HG03175 (cell line): ENCODE measurements at regions not wholly inside any gene's neighbourhood (a gene's known extent, or its start where the extent isn't known, plus 50 kb on each side); places are given as distances from the start of the nearest gene placed in this dataset.
"Not testable (repeated sequence)": the region's sequence is repeated elsewhere in the genome, so short reads cannot be mapped to it uniquely, and the experiment has no call there.

Experiments
- ATAC-seq: cut with Tn5 transposase; IDR thresholded peaks from one replicate; pipeline ENCODE4 v1.9.1; 2021; ENCODE audit warnings: mild to moderate bottlenecking, moderate library complexity; ENCODE audit not compliant: unreplicated experiment

DNA sequence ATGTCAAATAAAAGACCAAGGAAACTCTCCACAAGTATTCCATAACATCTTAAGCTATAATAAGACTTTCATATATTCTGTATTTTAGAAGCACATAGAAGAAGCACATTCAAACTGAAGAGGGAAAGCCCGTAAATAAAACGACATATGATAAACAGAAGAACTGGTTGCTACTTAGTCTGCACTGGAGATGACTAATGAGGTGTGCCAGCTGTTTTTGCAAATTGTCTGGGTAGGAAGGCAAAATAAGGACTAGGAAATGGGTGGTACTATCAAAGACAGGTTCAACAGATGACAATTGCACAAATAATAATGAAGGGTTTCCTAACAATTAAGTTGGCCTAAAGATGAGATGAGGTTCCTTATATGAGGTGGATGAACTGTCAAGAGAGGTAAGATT lies 593.2 kb upstream of the CCDC179 start:
- ATAC-seq = no peak

DNA sequence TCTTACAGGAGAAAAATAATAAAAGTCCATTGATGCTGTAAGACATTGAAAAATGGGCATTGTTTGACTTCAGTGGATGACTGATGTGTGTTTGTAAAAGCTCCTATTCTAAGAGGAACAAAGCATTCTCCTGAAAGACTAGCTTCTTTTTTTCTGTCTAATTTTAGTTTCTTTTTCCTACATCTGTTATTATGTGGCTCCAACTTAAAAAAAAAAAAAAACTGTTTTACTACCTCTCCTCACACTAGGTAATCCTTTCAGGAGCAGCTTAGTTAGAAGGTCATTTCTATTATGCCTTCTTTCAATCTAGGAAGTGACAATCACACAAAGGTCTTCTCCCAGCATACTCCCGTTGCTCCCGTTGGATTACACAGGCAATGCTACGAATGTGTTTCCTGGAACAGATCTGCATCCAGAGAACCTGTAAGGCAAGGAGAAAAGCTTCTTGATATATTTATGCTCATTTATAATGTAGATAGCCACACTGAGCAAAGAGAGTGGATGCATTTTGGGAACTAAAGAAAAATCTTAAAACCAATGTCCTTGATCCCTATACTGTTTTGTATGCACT lies 595.1 kb upstream of the CCDC179 start:
- no peak for ATAC-seq

DNA sequence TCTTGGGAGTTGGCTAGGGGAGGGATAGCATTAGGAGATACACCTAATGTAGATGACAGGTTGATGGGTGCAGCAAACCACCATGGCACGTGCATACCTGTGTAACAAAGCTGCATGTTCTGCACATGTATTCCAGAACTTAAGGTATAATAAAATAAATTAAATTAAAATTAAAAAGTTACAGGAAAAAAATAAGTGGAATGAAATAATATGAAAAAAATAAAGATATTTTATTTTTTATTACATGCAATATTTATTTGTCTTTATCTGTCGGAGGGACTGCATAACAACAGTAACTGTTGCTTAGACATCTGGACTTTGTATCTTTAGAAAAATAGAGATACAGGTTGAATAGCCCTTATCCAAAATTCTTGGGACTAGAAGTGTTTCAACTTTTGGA lies 597.4 kb upstream of the CCDC179 start:
- ATAC-seq = no peak

DNA sequence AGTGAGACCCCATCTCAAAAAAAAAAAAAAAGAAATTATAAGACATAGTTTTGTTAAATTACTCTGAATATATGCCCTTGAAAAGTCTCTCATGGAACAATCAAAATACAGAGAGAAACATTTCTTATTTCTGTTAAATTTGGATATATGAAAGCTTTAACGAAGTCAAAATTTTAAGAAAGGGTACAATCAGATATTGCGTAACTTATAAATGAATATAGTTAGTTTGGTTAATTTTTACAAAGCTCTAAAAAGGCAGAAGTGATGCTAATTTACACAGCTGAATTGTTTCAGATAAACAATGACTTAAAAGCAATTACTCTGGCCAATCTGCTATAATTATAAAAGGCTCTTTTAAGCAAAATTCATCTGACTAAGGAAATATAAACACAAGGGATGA lies 611.6 kb upstream of the CCDC179 start:
- ATAC-seq = no peak

DNA sequence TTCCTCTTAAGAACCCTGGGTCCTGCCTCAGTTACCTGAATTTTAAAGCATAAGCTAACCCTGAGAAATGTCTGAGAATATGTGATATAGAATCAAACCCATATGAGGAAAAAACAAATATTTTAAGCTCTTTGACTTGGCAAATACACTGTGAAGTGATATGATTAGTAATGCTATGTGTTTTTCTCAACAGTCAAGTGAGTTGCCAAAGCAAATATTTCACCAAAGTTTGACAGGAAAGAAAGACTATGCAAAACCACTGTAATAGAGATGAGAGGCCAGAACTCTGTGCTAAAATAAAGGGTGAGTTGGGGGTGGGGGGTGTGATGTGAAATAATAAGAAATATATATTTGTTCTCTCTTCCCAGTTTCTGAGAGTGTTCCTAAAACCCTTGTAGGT lies 613.5 kb upstream of the CCDC179 start:
- no peak for ATAC-seq

DNA sequence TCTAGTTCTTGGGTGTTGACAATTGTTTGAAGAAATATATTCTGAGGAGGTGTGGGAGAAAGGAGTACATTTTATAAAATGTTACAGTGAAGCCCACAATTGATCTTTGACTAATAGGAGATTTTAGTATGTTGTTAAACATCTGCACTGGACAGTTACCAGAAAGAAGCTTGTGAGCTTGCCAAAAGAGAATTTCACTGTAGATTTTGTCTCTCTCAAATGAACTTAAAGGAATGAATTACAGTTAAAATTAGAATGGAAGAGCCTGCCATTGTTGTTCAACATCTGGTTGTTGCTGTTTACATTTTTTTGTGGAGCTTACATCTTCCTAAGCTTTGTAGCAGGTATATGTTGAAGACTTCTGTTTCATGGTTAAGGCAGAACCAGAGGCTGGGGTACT lies 620.5 kb upstream of the CCDC179 start:
- ATAC-seq = no peak

DNA sequence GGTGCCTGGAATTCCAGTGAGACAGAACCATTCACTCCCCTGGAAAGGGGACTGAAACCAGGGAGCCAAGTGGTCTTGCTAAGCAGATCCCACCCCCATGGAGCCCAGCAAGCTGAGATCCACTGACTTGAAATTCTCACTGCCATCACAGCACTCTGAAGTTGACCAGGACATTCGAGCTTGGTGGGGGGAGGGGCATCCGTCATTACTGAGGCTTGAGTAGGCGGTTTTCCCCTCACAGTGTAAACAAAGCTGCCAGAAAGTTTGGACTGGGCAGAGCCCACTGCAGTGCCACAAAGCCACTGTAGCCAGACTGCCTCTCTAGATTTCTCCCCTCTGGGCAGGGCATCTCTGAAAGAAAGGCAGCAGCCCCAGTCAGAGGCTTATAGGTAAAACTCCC lies 623.9 kb upstream of the CCDC179 start:
- not testable (repeated sequence) for ATAC-seq

DNA sequence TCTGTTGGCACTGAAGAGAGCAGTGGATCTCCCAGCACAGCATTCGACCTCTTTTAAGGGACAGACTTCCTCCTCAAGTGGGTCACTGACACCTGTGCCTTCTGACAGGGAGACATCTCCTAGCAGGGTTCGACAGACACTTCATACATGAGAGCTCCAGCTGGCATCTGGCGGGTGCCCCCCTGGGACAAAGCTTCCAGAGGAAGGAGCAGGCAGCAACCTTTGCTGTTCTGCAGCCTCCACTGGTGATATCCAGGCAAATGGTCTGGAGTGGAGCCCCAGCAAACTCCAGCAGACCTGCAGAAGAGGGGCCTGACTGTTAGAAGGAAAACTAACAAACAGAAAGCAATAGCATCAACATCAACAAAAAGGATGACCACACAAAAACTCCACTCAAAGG lies 624.3 kb upstream of the CCDC179 start:
- ATAC-seq = not testable (repeated sequence)

DNA sequence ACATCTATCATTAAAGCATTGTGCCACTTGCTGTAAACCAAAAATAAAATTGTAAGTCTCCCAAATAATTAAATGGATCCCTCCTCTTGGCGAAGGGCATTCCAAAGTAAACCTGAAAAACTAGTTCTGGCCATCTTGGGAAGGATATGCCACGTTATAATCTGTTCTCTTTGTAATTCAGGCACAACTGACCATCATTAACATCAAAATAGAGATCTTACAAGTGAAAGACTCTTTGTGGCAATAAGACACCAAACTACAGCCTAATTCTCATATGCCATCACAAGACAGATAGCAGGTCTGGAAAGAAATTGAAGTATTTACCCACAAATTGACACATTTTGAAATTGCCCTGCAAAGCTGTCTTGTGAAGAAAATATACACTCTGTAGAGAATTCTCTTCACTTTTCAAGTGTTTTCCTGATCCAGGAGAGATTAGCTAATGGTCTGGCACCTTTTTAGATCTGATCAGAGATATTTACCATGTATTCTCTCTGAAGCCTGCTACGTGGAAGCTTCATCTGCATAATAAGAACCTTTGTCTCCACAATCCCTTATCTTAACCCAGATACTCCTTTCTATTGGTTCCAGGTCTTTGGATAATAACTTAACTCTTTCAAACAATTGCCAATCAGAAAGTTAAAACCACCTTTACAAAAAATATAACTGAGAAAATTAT lies 630.4 kb upstream of the CCDC179 start:
- ATAC-seq = no peak

DNA sequence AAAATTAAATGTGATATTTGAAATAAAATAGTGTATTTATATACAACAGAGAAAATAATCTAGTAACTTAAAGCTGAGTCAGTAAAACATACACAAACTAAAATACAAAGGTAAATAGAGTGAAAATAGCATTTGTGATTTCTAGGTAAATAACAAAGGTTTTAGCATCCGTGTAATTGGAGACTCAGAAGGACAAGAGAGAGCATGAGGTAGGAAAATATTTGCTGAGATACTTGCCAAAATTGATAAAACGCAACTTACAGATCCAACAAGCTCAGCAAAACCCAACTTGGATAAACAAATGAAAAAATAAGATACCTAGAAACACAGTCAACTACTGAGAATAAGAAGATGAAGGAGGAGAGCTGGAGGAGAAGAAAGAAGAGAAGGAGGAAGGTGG lies 634.7 kb upstream of the CCDC179 start:
- no peak for ATAC-seq

DNA sequence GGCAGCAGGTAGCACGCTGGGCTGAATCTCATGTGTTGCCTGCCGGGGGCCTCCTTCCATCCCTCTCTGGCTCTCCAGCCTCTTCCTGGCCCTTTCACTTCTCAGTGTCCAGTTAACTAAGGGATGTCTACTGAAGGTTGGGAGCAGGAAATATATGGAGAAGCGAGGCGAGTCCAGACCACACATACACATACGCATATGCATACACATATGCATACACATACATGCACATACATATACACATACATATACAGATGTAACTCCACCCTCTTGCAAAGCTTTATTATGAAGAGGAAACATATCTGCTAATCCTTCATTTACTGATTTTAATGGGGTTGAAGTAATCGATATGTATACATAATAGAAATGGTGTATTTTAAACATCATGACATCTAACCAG lies 636.1 kb upstream of the CCDC179 start:
- ATAC-seq = no peak

DNA sequence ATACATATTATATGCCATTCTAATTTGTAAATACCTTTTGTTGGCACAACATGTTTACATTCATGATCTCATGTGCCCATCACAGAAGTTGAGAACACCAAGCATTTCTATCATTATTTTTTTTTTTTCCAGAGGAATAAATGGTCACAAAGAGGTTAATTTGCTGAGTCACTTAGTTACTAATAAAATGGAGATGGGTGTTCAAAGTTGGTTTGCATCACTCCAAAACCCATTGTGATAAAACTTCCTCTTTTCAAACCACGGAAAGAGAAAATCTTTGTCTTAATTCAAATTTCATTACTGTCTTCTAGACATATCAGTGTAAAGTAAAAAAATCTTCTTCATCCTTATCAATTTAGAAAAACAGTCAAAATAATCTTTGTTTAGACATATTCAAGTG lies 636.8 kb upstream of the CCDC179 start:
- no peak for ATAC-seq

DNA sequence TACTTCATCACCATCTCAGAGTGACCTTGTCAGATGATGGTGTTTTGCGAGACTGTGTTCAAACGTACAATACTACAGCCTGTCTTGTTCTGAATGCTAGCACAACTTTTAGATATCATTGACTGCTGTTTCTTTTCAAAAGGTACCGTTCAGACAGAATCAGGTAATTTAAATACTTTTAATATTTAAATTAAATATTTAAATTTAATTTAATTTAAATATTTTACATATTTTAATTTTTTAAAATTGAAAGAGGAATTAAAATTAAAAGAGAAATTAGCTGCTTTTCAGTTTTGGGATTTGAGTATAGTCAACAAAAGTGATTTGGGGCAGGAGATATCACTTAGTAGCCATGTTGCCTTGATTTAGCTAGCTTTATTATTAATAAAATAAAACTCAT lies 642.1 kb upstream of the CCDC179 start:
- ATAC-seq = no peak

DNA sequence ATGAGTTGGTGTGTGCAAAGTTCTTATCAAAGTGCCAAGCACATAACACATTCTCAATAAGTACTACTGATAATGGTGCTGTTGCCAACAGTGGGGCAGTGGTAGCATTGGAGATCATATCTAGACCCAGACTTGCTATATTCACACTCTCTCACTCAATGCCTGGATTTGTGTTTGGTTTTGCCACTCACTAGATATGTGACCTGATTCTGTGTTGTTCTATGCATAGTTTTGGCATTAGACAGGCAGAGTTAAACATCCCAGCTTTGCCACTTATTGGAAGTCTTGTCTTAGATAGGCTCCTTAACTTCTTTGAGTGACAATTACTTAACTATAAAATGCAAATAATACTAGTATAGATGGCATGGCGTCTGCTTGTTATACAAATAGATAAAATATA lies 642.6 kb upstream of the CCDC179 start:
- ATAC-seq = no peak

DNA sequence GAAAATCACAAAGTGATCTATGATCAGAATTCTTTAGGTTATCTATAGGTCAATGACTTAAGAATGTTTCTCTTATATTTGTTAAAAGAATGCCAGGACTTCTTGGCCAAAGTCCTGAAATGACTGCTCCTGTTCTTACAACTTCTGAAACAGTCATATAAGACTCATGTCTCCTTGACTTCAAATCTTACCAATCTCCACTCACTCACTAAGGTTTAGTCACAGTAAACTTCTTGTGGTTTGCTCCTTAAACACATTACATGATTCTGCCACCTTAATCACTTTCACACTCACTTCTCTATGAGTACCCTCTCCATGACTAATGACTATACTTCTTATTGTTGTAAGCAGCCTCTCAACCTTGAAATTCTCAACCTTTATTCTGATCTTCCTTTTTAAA lies 648.7 kb upstream of the CCDC179 start:
- no peak for ATAC-seq

DNA sequence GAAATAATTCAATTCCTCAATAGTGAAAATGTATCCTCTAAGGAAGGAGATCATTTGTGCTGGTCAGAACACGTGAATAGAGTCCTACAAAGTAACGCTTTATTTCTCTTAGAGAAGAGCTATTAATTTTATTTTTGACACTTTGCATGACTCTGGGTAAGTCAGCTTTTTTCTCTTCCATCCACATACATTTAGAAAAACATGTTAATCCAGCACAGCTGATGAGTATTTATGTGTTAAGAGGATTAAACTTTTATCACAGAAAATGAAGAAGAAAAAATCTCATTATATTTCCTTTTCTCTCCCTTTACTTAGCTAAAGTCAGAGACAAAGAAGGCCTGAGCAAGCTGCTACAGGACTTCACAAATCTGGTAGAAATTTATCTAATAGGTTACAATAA lies 649.5 kb upstream of the CCDC179 start:
- ATAC-seq = no peak

DNA sequence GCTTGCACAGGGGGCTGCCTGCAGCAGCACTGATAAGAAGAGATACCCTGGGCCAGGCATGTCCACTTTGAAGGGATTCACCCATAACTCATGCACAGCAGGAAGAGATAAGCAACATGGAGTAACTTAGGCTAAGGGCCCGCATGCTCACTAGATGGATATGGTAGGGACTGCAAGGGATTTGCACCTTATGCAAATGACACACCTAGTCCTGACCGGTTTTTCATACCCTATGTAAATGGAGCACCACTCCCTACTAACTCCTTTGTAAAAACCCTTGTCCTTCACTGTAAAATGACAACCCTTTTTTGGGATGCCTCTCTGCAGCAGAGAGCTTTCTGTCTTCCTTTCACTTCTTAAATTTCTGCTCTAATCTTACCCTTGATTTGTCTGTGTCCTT lies 658.9 kb upstream of the CCDC179 start:
- ATAC-seq = no peak

DNA sequence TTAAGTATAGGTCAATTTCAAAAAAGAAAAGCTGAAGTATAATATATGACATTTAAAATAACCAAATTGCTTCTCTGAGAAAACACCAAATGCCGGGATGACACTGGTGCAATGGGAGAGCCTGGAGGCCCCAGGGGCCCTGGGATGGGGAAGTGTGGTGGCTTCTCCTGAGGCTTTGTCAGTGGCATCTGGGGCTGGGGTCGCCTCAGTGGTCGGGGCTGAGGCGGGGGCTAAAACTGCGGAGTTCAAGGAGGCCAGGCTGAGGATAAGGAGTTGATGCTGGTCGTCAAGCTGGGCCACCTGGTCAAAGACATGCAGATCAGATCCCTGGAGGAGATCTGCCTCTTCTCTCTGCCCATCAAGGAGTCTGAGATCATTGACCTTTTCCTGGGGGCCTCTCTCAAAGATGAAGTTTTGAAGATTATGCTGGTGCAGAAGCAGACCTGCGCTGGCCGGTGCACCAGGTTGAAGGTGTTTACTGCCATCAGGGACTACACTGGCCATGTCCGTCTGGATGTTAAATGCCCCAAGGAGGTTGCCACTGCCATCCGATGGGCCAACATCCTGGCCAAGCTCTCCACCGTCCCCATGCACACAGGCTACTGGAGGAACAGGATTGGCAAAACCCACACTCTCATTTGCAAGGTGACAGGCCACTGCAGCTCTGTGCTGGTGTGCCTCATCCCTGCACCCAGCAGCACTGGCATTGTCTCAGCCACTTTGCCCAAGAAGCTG lies 660.1 kb upstream of the CCDC179 start:
- ATAC-seq = no peak

DNA sequence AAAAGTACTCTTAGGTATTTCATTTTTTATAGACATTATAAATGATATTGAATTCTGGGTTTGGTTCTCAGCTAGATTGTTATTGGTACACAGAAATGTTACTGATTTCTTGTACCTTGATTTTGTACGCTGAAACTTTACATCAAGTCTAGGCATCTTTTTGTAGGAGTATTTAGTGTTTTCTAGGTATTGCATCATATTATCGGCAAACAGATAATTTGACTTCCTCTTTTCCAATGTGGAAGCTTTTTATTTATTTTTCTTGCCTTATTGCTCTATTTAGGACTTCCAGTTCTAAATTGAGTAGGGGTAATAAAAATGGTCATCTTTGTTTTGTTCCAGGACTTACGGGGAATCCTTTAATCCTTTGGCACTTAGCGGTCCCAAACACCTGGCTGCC lies 676.6 kb upstream of the CCDC179 start:
- ATAC-seq = no peak

DNA sequence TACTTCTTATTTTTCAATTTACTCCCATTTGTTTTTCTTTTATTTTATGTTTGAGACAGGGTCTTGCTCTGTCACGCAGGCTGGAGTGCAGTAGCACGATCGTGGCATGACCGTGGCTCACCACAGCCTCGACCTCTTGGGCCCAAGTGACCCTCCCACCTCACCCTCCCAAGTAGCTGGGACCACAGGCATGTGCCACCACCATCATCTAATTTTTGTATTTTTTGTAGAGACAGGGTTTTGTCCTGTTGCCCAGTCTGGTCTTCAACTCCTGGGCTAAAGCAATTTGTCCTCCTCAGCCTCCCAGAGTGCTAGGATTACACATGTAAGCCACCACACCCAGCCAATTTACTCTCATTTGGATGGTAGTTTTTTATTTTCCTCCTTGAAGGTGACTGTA lies 679.3 kb upstream of the CCDC179 start:
- no peak for ATAC-seq

DNA sequence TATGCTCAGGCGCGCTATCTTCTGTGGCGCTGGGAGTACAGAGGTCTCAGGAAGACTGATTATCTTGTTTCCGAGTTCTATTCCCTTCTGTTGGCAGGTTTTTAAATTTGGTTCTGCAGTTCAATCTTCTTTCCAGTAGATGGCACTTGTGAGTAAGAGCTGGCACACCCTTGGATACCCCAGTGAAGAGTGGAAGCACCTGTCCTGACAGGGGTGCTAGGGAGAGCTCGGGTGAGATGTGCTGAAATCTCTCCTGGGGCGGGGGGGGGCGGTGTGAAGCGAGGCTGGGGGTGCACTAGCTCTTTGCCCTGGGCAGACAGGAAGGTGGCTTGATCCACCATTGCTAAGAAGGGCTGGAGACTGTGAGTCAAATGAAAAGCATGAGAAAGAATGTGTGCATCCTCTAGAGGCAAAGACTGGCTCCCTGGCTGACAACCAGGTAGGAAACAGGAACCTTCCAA lies 679.9 kb upstream of the CCDC179 start:
- peak; percentile 96 for ATAC-seq

DNA sequence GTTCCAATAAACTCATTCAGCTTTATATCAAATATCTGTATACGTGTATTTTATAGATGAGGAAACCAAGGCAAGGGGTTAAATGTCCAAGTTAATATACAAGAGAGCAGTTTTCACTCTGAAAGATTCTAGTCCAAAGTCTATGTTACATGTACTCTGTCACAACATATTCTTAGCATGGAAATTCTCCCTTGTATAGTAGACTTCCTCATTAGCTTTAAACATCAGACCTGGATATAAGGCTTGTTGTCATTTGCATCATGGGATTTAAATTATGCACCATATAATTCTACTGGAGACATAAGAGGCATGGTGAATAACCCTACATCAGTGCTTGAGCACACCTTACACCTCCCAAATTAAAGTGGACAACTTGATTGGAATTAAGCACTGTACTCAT lies 681.9 kb upstream of the CCDC179 start:
- ATAC-seq = no peak
